Naive thymus-derived CD4-positive, alpha-beta T cell (primary cell): ENCODE measurements at regions not wholly inside any gene's neighbourhood (a gene's known extent, or its start where the extent isn't known, plus 50 kb on each side); places are given as distances from the start of the nearest gene placed in this dataset.

Experiments used
- ATAC-seq: fragments of 150-1000 bp; cut with Tn5 transposase; 2 replicates; pipeline ENCODE4 v1.10.0; 2021; ENCODE audit warnings: mild to moderate bottlenecking, moderate library complexity
- CTCF ChIA-PET: fragments of 350-600 bp; sonication (Branson Sonifier 250); formaldehyde crosslinking; loops from one replicate; lab custom pipeline; 2021; ENCODE audit warnings: antibody characterized with exemption; lab: Charles Lee
- POLR2A ChIA-PET: fragments of 350-600 bp; sonication (Branson Sonifier 250); formaldehyde crosslinking; loops from one replicate; lab custom pipeline; 2021; ENCODE audit warnings: antibody characterized with exemption, inconsistent platforms; lab: Charles Lee
- DNase-seq, 9 donors: peaks; one replicate each; pipeline versions ENCODE4 v3.0.0 to v3.0.0-alpha.2; 2020 to 2022; ENCODE audit warnings: mixed read lengths in 1 of 9
- H3K27ac ChIP-seq: one replicate; pipeline ENCODE4 v1.7.0; 2013; ENCODE audit warnings: mild to moderate bottlenecking, low read depth, low read length, moderate library complexity
- H3K27me3 ChIP-seq, 2 donors: one replicate each; pipeline ENCODE4 v1.7.0; 2013; ENCODE audit warnings: low read length in 2 of 2, mild to moderate bottlenecking in 2 of 2, moderate library complexity in 2 of 2; ENCODE audit not compliant: control insufficient read depth in 2 of 2, insufficient read depth in 2 of 2
- H3K36me3 ChIP-seq, 3 experiments: 1 replicate in 2 of 3; 2 replicates in 1 of 3; pipeline ENCODE4 v1.7.0; 2013; ENCODE audit warnings: low read length in 3 of 3, mild to moderate bottlenecking in 3 of 3, moderate library complexity in 1 of 3; ENCODE audit not compliant: insufficient read depth in 3 of 3, control insufficient read depth in 2 of 3
- H3K4me1 ChIP-seq, 2 donors: one replicate each; pipeline ENCODE4 v1.7.0; 2013; ENCODE audit warnings: low read length in 2 of 2, mild to moderate bottlenecking in 2 of 2, moderate library complexity in 1 of 2; ENCODE audit not compliant: control insufficient read depth in 2 of 2, insufficient read depth in 2 of 2
- H3K4me3 ChIP-seq: 2 replicates; pipeline ENCODE4 v1.7.0; 2013; ENCODE audit warnings: mild to moderate bottlenecking, low read length
- H3K9me3 ChIP-seq, 3 experiments: 1 replicate in 2 of 3; 2 replicates in 1 of 3; pipeline ENCODE4 v1.7.0; 2013; ENCODE audit warnings: low read length in 3 of 3; ENCODE audit not compliant: control insufficient read depth in 2 of 3
- H3K27ac Mint-ChIP-seq, 9 donors: one replicate each; pipeline ENCODE4 v1.8.0; 2020 to 2022; ENCODE audit warnings: mixed read lengths in 9 of 9, mild to moderate bottlenecking in 8 of 9, moderate library complexity in 5 of 9, inconsistent platforms in 2 of 9
- H3K27me3 Mint-ChIP-seq, 5 donors: one replicate each; pipeline ENCODE4 v1.8.0; 2021 to 2022; ENCODE audit warnings: mixed read lengths in 5 of 5, mild to moderate bottlenecking in 1 of 5
- H3K36me3 Mint-ChIP-seq, 5 donors: one replicate each; pipeline ENCODE4 v1.8.0; 2020 to 2022; ENCODE audit warnings: mixed read lengths in 5 of 5, mild to moderate bottlenecking in 3 of 5, inconsistent platforms in 1 of 5
- H3K4me1 Mint-ChIP-seq, 7 donors: one replicate each; pipeline ENCODE4 v1.8.0; 2020 to 2022; ENCODE audit warnings: mixed read lengths in 7 of 7, mild to moderate bottlenecking in 3 of 7, inconsistent platforms in 1 of 7
- H3K4me3 Mint-ChIP-seq, 10 donors: one replicate each; pipeline ENCODE4 v1.8.0; 2020 to 2022; ENCODE audit warnings: mild to moderate bottlenecking in 10 of 10, mixed read lengths in 10 of 10, moderate library complexity in 6 of 10, inconsistent platforms in 2 of 10
- H3K9me3 Mint-ChIP-seq, 11 donors: one replicate each; pipeline ENCODE4 v1.8.0; 2020 to 2022; ENCODE audit warnings: mixed read lengths in 11 of 11, mild to moderate bottlenecking in 4 of 11, inconsistent platforms in 1 of 11, moderate library complexity in 1 of 11
- intact Hi-C, 2 donors: fragments of 100-400 bp; cut with micrococcal nuclease; formaldehyde crosslinking; loops; one replicate each; pipeline ENCODE4 v1.15.1; 2023

- no peak overlapping the region for H3K27ac Mint-ChIP-seq
- no peaks in the 10 kb centered on the region for H3K27me3 ChIP-seq
- ATAC-seq (no peak), DNase-seq (no peak)
- H3K4me1 Mint-ChIP-seq, result peaks cover 11 to 32% (median 22%) of the 10 kb centered on the region in 7 donors
- POLR2A ChIA-PET, result interaction anchor here (0.6 kb wide), 2 partner anchors 128 to 420 kb away, joined by 3 read pairs; no protein-coding TSS in a partner anchor
- H3K4me3 Mint-ChIP-seq, result no peak overlapping the region
- peaks cover 0 to 15% (median 10%) of the 10 kb centered on the region in 11 donors for H3K9me3 Mint-ChIP-seq
- H3K9me3 ChIP-seq, result no peaks in the 10 kb centered on the region
- no peak overlapping the region for H3K27ac ChIP-seq
- H3K36me3 Mint-ChIP-seq, result peaks cover 0 to 6% (median 0%) of the 10 kb centered on the region in 5 donors
- H3K4me1 ChIP-seq, result no peaks in the 10 kb centered on the region
- CTCF ChIA-PET, result interaction anchor here (0.7 kb wide), 1 partner anchor 83 kb away, joined by 3 read pairs; no protein-coding TSS in a partner anchor
- H3K27me3 Mint-ChIP-seq, result no peaks in the 10 kb centered on the region
- no peaks in the 10 kb centered on the region for H3K36me3 ChIP-seq
- intact Hi-C loops, result no loop called here
- H3K4me3 ChIP-seq, result no peak overlapping the region
Measured at GRCh38 chr5:56414066-56414465, 180.9 kb upstream of the ANKRD55 start.

DNA sequence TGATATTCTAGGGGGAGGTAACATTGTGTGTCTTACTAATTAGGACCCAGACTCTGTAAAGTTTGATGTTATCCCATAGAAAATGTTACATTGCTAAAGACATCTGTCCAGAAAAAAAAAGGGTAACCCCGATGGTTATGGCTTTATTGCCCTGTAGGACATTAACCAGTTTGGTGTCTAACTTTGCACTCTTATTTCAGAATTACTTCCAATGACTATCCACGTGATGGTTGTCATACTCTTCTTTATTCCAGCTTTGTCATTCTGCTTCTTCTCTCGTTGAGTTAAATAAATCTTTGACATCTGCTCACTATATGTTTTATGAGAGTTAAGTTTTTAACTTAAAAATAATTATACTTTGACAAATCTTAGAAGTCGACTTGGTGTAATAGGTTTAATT lies 180.4 kb upstream of the ANKRD55 start:
- H3K36me3 Mint-ChIP-seq, result peaks cover 0 to 6% (median 0%) of the 10 kb centered on the region in 5 donors
- H3K4me3 ChIP-seq, result no peak overlapping the region
- H3K36me3 ChIP-seq, result no peaks in the 10 kb centered on the region
- ATAC-seq, result no peak
- no peaks in the 10 kb centered on the region for H3K27me3 Mint-ChIP-seq
- no peaks in the 10 kb centered on the region for H3K4me1 ChIP-seq
- DNase-seq, result no peak
- no peak overlapping the region for H3K4me3 Mint-ChIP-seq
- H3K9me3 Mint-ChIP-seq, result peaks cover 0 to 11% (median 4%) of the 10 kb centered on the region in 11 donors
- intact Hi-C loops, result no loop called here
- H3K27ac ChIP-seq, result no peak overlapping the region
- no peaks in the 10 kb centered on the region for H3K9me3 ChIP-seq
- peaks cover 11 to 32% (median 22%) of the 10 kb centered on the region in 7 donors for H3K4me1 Mint-ChIP-seq
- ChIA-PET CTCF (no interaction called here), POLR2A (no interaction called here)
- H3K27me3 ChIP-seq, result no peaks in the 10 kb centered on the region
- peak overlapping the region in 1 of 9 donors; percentile 1 for H3K27ac Mint-ChIP-seq

GRCh38 chr5:56412601-56413379 lies 179.7 kb upstream of the ANKRD55 start:
- no peaks in the 10 kb centered on the region for H3K27me3 Mint-ChIP-seq
- H3K4me3 Mint-ChIP-seq, result no peak overlapping the region
- peaks cover 0 to 6% (median 0%) of the 10 kb centered on the region in 5 donors for H3K36me3 Mint-ChIP-seq
- Histone ChIP-seq H3K27ac (no peak overlapping the region), H3K9me3 (no peaks in the 10 kb centered on the region), H3K36me3 (no peaks in the 10 kb centered on the region), H3K4me3 (no peak overlapping the region), H3K4me1 (no peaks in the 10 kb centered on the region), H3K27me3 (no peaks in the 10 kb centered on the region)
- H3K27ac Mint-ChIP-seq, result peak overlapping the region in 5 of 9 donors; percentile 1 to 60 (median 20)
- POLR2A ChIA-PET, result no interaction called here
- CTCF ChIA-PET, result interaction anchor here (0.6 to 1.0 kb wide), 2 partner anchors 10 to 629 kb away, joined by 3 read pairs; no protein-coding TSS in a partner anchor
- H3K4me1 Mint-ChIP-seq, result peaks cover 11 to 32% (median 22%) of the 10 kb centered on the region in 7 donors
- DNase-seq (peak in 3 of 9 donors; percentile 0 to 25 (median 12)), ATAC-seq (peak; percentile 85)
- peaks cover 0 to 7% (median 0%) of the 10 kb centered on the region in 11 donors for H3K9me3 Mint-ChIP-seq
- intact Hi-C loops, result no loop called here

GRCh38 chr5:56410696-56411095 lies 177.6 kb upstream of the ANKRD55 start:
- Histone ChIP-seq H3K27ac (no peak overlapping the region), H3K27me3 (no peaks in the 10 kb centered on the region), H3K36me3 (no peaks in the 10 kb centered on the region), H3K9me3 (no peaks in the 10 kb centered on the region), H3K4me1 (no peaks in the 10 kb centered on the region), H3K4me3 (no peak overlapping the region)
- Mint-ChIP-seq H3K4me1 (peaks cover 9 to 30% (median 18%) of the 10 kb centered on the region in 7 donors), H3K4me3 (no peak overlapping the region), H3K36me3 (no peaks in the 10 kb centered on the region), H3K27me3 (no peaks in the 10 kb centered on the region), H3K27ac (no peak overlapping the region), H3K9me3 (peaks cover 0 to 3% (median 0%) of the 10 kb centered on the region in 11 donors)
- intact Hi-C loops, result no loop called here
- ATAC-seq, result no peak
- ChIA-PET POLR2A (interaction anchor here (1.1 kb wide), 1 partner anchor 15 kb away, joined by 3 read pairs; no protein-coding TSS in a partner anchor), CTCF (no interaction called here)
- DNase-seq, result no peak

GRCh38 chr5:56409331-56410190 lies 176.4 kb upstream of the ANKRD55 start:
- no peak overlapping the region for H3K27ac Mint-ChIP-seq
- Histone ChIP-seq H3K4me3 (no peak overlapping the region), H3K27ac (no peak overlapping the region), H3K27me3 (no peaks in the 10 kb centered on the region), H3K4me1 (no peaks in the 10 kb centered on the region), H3K36me3 (no peaks in the 10 kb centered on the region), H3K9me3 (no peaks in the 10 kb centered on the region)
- H3K36me3 Mint-ChIP-seq, result no peaks in the 10 kb centered on the region
- ATAC-seq, result no peak
- POLR2A ChIA-PET, result interaction anchor here (0.6 to 1.4 kb wide), 3 partner anchors 16 to 70 kb away, joined by 3 read pairs; no protein-coding TSS in a partner anchor
- peaks cover 0 to 4% (median 0%) of the 10 kb centered on the region in 11 donors for H3K9me3 Mint-ChIP-seq
- DNase-seq, result no peak
- CTCF ChIA-PET, result no interaction called here
- H3K4me3 Mint-ChIP-seq, result no peak overlapping the region
- H3K4me1 Mint-ChIP-seq, result peaks cover 9 to 24% (median 12%) of the 10 kb centered on the region in 7 donors
- no peaks in the 10 kb centered on the region for H3K27me3 Mint-ChIP-seq
- intact Hi-C loops, result no loop called here

- ATAC-seq, result no peak
- Histone ChIP-seq H3K4me3 (no peak overlapping the region), H3K36me3 (no peaks in the 10 kb centered on the region), H3K27ac (no peak overlapping the region), H3K4me1 (no peaks in the 10 kb centered on the region), H3K9me3 (no peaks in the 10 kb centered on the region), H3K27me3 (no peaks in the 10 kb centered on the region)
- intact Hi-C loops, result no loop called here
- H3K27me3 Mint-ChIP-seq, result no peaks in the 10 kb centered on the region
- H3K9me3 Mint-ChIP-seq, result peaks cover 0 to 6% (median 0%) of the 10 kb centered on the region in 11 donors
- peaks cover 0 to 4% (median 0%) of the 10 kb centered on the region in 7 donors for H3K4me1 Mint-ChIP-seq
- H3K27ac Mint-ChIP-seq, result no peak overlapping the region
- H3K36me3 Mint-ChIP-seq, result no peaks in the 10 kb centered on the region
- CTCF ChIA-PET, result no interaction called here
- no peak for DNase-seq
- H3K4me3 Mint-ChIP-seq, result no peak overlapping the region
- POLR2A ChIA-PET, result no interaction called here
Measured at GRCh38 chr5:56406838-56407237, 173.7 kb upstream of the ANKRD55 start.
